Hematopoietic multipotent progenitor cell treated with erythropoietin and hydrocortisone succinate and interleukin-3 and kit ligand, for 17 days (in vitro differentiated cells): ENCODE measurements at regions not wholly inside any gene's neighbourhood (a gene's known extent, or its start where the extent isn't known, plus 50 kb on each side); places are given as distances from the start of the nearest gene placed in this dataset.

Experiments used
- DNase-seq: peaks from one replicate; pipeline ENCODE4 v3.0.0-alpha.2; 2015; ENCODE audit warnings: low spot score

DNA sequence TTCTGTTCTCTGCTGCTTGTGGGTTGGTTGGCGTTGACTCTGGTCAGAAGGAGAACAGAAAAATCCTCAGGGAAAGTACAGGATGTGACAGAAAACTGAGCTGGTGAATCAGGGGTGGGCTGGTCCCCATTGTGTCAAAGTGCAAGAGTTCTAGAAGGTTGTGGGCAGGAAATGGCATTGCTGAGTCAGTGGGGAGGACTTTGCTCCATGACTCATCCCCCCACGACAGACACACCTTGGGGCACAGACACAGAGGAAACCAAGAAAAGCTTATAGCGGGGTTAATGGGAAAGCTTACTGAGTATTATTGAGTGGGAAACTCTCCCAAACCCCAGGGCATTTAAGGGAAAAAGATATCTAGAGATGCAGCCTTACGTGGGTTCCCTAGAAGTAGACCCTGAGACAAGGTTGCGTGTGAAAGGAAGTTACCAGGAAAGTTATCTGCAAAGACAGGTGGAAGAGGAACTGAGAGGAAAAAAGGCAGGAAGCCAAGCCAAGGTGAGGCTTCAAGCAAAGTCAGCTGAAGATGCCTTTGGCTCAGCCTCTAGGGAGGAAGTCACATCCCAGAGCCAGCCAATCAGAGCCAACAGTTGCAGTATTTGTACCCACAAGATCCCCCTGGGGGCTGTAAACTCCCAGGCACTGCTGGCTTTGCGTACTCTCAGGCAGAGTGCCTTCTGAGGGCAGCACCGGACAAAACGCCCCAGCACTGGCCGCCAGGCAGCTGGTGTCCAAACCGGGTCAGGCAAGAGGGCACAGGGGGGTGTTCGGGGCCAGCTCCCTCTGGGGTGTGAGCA lies 86.4 kb downstream of the FOXL1 start:
- DNase-seq, result no peak

GRCh38 chr16:86665319-86665675 lies 86.9 kb downstream of the FOXL1 start:
- DNase-seq, result no peak

- no peak for DNase-seq
Measured at GRCh38 chr16:86665929-86666328, 87.6 kb downstream of the FOXL1 start.

DNA sequence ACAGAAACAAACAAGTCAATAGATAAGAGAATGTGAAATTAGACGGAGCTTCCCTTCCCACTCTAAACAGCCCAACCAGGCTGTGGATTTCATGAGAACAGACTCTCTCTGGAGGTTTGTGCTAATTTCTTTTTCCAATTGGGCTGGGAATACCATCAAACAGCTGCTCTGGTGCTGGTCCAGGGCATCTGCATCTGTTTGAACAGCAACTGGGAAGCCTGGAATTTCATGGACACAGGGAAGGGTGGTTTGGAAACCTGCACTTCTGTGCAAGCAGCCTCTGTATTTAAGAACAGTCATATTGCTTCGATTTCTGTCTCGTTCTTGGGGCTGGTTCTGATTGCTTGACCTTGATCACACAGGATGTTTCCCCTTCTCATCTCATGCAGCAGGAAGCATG lies 88.7 kb downstream of the FOXL1 start:
- no peak for DNase-seq

GRCh38 chr16:86668136-86668910 lies 90.0 kb downstream of the FOXL1 start:
- DNase-seq, result no peak

GRCh38 chr16:86669285-86669805 lies 91.0 kb downstream of the FOXL1 start:
- DNase-seq, result no peak

- no peak for DNase-seq
Measured at GRCh38 chr16:86669937-86670749, 91.8 kb downstream of the FOXL1 start.

DNA sequence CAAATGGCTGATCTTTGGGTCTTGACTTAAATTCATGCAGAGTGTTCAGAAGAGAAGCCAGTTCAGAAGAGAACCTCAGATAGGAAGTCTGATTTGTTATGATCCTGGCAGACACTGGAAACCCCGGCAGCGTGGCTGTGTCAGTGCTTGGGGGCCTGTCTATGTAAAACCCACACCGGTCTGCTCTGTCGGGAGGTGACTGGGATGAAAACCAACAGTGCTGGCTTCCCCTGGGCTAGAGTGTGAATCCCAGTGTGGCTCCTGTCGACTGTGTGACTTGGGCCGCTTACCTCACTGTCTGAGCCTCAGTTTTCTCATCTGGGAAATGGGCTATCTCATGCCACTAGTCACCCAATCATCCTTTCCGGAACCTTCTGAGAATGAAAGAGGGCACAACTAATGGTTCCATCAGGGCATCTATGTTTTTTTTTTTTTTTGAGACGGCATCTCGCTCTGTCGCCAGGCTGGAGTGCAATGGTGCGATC lies 92.4 kb downstream of the FOXL1 start:
- no peak for DNase-seq

- no peak for DNase-seq
Measured at GRCh38 chr16:86671486-86672178, 93.3 kb downstream of the FOXL1 start.

DNA sequence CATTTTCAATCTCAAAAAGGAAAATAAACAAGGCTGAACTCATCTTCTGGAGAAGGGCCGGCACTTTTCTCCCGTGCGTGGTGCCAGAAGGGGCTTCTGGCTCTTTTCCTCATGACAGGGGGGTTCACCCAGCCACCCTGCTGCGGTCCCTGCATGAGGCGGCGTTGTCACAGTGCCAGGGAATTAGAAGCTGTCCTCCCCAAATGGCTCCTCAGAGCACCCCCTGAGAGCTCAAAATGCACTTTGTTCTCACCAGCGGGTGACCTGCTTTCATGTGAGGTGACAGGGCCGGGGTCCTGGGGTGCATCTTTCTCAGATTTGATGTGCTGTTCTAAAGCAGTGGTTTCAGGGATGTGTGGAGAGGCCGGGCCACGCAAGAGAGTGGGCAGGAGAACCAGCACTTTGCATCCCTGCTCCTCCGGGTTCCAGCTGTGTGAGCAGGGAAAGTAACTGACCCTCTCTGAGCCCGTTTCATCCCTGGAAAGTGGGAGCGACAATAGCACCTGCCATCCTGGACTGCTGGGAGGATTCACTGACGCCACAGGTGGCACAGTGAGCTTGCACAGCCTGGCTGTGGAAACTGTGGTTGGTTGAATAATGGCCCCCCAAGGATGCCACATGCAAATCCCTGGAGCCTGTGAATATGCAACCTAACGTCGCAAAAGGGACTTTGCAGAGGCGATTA lies 94.0 kb downstream of the FOXL1 start:
- no peak for DNase-seq

DNA sequence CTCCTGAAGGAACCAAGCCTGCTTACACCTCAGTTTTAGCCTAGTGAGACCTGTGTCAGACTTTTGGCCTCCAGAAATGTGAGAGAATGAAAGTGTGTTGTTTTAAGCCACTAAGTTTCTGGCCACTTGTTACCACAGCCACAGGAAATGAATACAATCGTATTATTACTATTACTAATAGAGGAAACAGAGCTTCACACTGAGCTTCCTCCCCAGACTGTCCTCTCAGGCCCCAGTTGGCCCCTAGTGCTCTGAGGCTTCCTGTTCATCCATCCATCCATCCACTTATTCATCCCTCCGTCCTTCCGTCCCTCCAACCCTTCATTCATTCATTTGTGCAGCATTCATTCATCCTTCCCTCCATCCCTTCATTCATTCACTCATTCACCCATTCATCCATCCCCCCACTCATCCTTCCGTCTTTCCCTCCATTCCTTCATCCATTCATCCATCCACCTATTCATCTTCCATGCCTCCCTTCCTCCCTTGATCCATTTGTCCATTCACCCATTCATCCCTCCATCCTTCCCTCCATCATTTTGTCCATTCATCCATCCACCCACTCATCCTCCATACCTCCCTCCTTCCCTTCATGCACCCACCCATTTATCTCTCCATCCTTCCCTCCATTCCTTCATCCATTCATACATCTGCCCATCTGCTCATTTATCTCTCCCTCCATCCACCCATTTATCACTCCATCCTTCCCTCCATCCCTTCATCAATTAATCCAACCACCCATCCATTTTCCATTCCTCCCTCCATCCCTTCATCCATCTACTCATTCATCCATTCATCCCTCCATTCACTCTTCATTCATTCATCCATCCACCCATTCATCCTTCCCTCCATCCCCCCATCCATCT lies 95.0 kb downstream of the FOXL1 start:
- no peak for DNase-seq

DNA sequence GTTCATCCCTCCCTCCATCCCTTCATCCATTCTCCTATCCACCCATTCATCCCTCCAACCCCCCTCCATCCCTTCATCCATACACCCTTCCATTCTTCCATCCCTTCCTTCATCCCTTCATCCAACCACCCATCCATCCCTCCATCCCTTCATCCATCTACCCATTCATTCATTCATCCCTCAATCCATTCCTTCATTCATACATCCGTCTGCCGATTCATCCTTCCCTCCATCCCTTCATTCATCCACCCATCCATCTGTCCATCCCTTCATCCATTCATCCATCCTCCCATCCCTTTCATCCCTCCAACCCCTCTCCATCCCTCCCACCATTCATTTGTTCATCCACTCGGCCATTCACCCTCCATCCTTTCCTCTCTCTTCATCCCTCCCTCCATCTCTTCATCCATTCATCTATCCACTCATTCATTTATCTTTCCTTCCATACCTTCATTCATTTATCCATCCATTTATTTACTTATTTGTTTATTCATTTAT lies 95.7 kb downstream of the FOXL1 start:
- no peak for DNase-seq

DNA sequence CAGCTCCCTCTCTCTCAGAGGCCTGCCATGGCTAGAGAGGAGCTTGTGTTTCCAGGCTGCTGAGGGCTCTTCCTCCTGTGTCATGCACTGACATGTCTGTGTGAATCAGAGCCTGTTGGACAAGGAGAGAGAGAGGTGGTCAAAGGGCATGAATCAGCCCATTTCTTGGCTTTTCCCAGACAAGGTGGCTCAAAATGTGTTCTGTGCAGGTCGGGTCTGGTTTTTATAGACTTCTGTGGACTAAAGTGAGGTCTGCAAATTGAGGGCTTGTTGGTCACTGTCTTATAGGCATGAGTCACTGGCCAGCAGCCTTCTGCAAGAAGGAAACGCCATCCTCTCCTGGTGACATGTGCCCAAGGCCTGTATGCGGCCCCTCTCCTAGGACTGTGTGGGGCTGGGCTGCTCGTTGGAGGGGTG lies 97.9 kb downstream of the FOXL1 start:
- DNase-seq, result no peak

DNA sequence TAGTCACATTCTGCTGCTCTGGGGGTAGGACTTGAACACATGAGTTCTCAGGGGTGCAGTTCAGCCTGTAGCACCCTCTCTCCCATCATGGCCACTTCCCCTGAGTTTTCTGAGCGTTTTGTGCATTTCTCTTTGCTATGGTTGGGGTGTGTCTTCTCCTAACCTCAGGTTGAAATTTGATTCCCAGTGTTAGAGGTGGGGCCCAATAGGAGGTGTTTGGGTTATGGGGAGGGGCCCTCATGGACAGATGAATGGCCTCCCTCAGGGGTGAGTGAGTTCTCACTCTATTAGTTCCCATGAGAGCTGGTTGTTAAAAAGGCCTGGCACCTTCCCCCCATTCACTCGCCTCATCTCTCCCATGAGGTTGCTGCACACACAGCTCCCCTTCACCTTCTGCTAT lies 101.1 kb downstream of the FOXL1 start:
- no peak for DNase-seq

DNA sequence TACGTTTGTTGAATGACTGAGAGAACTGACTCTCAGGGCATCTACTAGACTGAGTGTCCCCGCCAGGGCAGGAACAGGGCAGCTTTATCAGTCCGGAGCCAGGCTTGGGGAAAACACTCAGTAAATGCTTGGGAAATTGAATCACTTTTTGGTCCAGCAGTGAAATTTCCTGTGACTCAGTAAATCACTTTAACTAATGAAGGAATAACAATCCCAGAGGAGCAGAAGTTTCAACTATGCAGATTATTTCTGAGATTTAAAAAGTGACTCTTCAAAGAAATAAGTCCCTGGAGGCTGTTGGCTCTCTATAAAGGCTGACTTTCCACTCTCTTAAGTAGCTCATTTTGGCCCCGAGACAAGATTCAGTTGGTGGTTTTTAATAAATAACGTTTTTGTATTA lies 101.8 kb downstream of the FOXL1 start:
- DNase-seq, result no peak

DNA sequence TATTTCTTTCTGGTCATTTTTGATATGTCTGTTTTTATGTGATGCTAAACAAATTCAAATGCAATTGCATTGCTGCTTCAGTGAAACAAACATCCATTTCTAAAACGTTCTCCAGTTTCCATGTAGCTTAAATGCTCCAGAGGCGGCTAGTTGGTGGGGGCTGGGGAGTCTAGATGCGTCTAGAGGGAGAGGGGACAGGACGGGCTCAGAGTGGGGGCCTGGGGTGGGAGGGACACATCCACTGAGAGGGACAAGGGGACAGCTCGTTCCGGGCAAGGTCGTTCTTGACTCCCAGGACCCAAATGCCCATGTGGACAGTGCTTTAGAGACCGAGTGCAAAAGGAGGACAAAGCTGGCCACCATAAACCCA lies 102.3 kb downstream of the FOXL1 start:
- no peak for DNase-seq

- no peak for DNase-seq
Measured at GRCh38 chr16:86681031-86681756, 102.8 kb downstream of the FOXL1 start.

DNA sequence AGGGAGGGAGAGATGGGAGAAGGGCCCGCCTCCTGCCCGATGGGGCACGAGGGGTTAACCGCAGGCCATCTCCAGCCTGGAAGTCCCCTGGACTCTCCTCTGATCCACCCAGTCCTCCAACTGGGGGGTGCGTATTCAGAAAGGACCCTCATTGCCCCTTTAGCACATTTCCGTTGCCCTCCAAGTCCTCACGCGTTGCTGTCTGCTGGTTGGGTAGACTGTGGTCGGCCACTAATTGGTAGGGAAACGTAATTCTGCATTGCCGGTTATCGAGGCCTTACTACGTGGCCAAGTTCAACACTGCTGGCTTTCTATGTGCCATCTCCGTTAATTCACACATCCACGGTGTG lies 103.4 kb downstream of the FOXL1 start:
- DNase-seq, result no peak

GRCh38 chr16:86682219-86682904 lies 104.0 kb downstream of the FOXL1 start:
- no peak for DNase-seq
